MV-4-11 (cell line): ENCODE measurements at regions not wholly inside any gene's neighbourhood (a gene's known extent, or its start where the extent isn't known, plus 50 kb on each side); places are given as distances from the start of the nearest gene placed in this dataset.

Source experiments
- DNase-seq: peaks from one replicate; lab custom pipeline; 2025; lab: John Stamatoyannopoulos, UW

- peak; percentile 47 for DNase-seq
Measured at GRCh38 chr16:86018071-86018470, 119.1 kb downstream of the IRF8 start.

- peak; percentile 93 for DNase-seq
Measured at GRCh38 chr16:86018487-86018886, 119.5 kb downstream of the IRF8 start.

- DNase-seq = peak; percentile 4
Measured at GRCh38 chr16:86018941-86019340, 120.0 kb downstream of the IRF8 start.

GRCh38 chr16:86019446-86020047 lies 120.6 kb downstream of the IRF8 start:
- no peak for DNase-seq

GRCh38 chr16:86020971-86021370 lies 122.0 kb downstream of the IRF8 start:
- DNase-seq = no peak

GRCh38 chr16:86022381-86022960 lies 123.5 kb downstream of the IRF8 start:
- no peak for DNase-seq

- DNase-seq = no peak
Measured at GRCh38 chr16:86024210-86024609, 125.2 kb downstream of the IRF8 start.

- no peak for DNase-seq
Measured at GRCh38 chr16:86025706-86026105, 126.7 kb downstream of the IRF8 start.

GRCh38 chr16:86026171-86026910 lies 127.4 kb downstream of the IRF8 start:
- DNase-seq = no peak

GRCh38 chr16:86026916-86027315 lies 128.0 kb downstream of the IRF8 start:
- no peak for DNase-seq

GRCh38 chr16:86027373-86028126 lies 128.6 kb downstream of the IRF8 start:
- DNase-seq = no peak

- DNase-seq = peak; percentile 51
Measured at GRCh38 chr16:86029131-86029741, 130.3 kb downstream of the IRF8 start.

- no peak for DNase-seq
Measured at GRCh38 chr16:86030116-86030515, 131.2 kb downstream of the IRF8 start.

- no peak for DNase-seq
Measured at GRCh38 chr16:86031141-86031678, 132.2 kb downstream of the IRF8 start.

- no peak for DNase-seq
Measured at GRCh38 chr16:86033016-86033474, 134.1 kb downstream of the IRF8 start.

- no peak for DNase-seq
Measured at GRCh38 chr16:86033971-86034370, 135.0 kb downstream of the IRF8 start.

GRCh38 chr16:86034421-86034919 lies 135.5 kb downstream of the IRF8 start:
- DNase-seq = no peak

- no peak for DNase-seq
Measured at GRCh38 chr16:86035906-86036305, 136.9 kb downstream of the IRF8 start.

GRCh38 chr16:86037999-86038925 lies 139.3 kb downstream of the IRF8 start:
- DNase-seq = no peak

- DNase-seq = no peak
Measured at GRCh38 chr16:86038926-86039310, 140.0 kb downstream of the IRF8 start.

GRCh38 chr16:86039606-86040005 lies 140.6 kb downstream of the IRF8 start:
- DNase-seq = no peak
